ENCODE measurements at regions not wholly inside any gene's neighbourhood (a gene's known extent, or its start where the extent isn't known, plus 50 kb on each side); places are given as distances from the start of the nearest gene placed in this dataset.

DNA sequence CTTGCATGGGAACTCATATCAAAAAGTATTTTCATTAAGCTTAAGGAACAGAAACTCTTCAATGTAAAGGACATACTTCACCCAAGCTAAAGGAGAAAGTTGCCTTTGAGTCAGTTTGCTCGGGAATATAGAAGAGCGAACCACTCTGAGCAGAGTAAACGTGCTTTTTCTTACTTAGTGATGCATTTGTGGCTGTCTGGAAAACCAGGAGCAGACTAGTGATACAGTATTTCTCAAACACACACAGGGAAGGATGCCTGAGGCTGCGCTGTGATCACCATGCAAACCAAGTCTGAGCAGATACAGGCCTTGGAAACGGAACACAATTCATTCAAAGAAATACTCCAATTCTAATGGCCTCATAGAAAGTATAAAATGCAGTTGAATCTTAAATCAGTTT is 121.0 kb upstream of the CDIN1 start:
- no peak for DNase-seq (ENCODE audit: low read depth in 3 of 3)

DNA sequence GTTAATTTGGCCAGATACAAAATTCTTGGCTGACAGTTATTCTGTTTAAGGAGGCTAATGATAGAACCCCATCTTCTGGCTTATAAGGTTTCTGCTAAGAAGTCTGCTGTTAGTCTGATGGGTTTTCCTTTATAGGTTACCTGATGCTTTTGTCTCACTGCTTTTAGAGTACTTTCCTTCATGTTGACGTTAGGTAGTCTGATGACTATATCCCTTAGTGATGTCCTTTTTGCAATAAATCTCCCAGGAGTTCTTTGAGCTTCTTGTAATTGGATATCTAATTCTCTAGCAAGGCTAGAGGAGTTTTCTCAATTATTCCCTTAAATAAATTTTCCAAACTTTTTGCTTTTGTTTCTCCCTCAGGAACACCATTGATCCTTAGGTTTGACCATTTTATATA is 114.1 kb upstream of the CDIN1 start:
- DNase-seq (ENCODE audit: low read depth in 3 of 3): no peak

DNA sequence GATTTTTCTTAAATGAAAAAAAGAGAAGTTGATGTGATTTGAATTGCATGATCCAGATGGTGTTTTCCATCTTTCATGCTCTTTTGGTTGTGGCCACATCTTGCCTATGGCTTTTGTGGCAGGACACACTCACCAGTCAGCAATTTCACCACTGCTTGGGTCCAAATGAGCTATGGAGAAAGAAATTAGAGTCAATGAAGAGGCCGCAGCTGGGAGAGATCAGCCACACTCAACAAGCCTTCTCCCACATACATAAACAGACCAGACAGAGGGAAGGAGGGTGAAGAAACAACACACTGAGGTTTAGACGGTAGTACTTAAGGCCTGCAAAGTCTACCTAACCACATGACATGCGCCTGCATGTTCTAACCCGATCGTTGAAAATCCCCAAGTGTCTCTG is 110.7 kb upstream of the CDIN1 start:
- no peak for DNase-seq (ENCODE audit: low read depth in 3 of 3)

DNA sequence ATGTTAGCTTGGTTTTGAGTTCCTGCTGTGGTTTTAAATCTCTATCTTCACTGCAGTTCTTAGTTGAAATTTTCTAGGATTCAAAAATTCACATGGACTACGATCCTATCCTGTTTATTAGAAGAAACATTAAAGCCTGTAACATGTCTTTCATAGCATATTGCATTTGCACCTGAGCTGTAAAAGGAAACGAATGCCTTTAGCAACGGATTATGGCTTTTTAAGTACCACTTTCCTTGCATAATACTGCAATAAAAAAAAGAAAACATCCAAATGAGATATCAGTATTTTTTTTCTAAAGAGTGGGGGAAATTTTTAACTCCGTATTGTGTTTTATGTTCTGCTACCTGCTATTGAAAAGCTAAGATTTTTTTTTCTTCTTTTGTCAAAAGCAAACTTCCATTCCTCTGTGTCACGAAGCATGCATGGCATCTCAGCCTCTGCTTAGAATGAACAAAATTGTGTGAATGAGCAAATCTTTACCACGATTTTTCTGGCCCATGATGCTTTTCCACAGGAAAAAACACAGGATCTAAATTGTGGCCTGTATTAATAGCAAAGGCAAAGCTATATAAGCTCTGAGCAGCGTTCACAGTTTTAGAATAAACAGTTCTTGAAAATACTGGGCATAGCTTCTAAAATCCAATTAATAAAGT is 110.0 kb upstream of the CDIN1 start:
- no peak for DNase-seq (ENCODE audit: low read depth in 3 of 3)

DNA sequence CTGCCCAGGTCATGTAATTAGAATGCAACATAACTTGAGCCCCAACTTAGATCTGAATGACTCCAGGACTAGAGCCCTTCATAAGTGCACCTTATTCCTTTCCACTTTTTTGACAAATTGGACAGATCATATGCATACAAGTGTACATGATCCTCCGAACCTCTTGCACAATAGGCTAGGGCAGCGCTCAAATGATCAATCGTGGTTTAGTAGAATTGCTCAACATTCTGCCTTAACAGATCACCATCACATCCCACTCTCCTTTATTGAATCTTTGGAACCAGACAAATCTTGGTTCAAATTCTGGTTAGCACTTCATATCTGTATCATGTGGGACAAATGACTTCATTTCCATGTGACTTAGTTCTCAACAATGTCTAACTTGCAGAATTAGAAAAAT is 106.8 kb upstream of the CDIN1 start:
- DNase-seq (ENCODE audit: low read depth in 3 of 3): no peak

DNA sequence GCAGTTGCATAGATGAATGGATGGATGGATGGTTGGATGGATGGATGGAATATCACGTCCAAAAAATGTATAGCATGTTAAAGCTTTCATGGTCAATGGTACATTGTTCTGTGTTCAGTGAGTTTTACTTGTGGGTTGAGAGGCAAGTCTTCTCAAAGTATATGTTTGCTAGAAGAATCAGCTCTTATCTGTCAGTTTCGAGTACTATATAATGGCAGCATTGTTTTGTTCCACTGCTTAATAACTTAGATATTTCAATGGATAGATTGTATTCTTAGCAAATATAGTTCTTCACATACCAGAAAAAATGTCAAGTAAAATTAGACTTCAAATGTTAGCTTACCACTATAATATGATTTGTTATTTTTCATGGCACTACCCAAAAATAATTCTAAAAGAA is 100.9 kb upstream of the CDIN1 start:
- no peak for DNase-seq (ENCODE audit: low read depth in 3 of 3)

DNA sequence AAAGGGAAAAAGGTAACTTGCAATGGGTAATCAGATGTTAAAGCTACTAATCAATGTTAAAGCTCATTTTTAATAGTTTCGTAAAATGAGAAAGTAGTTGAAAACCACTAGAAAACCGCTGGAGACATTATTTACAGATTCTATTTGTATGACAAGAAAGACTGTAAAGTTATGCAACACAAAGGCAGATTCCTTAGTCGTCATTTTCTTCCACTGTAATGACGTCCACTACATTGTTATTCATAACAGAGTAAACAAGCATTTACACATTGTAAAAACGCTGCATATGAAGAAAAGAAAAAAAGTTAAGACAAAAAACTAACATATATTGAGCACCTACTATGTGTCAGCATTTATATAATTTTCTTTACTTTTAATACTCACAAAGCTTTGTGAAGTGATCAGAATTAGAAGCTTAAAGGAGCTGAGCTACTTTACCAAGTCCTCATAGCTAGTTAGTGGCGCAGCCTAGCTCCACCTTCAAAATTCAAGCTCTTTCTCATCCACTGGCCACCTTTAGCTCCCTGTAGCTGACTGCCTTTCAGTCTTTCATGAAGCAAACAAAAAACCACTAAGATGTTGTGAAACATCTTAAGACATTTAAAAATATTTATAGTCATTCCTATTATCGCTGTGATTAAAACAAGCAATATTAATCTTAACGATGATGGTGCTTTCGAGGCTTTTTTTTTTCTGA is 100.1 kb upstream of the CDIN1 start:
- no peak for DNase-seq (ENCODE audit: low read depth in 3 of 3)

DNA sequence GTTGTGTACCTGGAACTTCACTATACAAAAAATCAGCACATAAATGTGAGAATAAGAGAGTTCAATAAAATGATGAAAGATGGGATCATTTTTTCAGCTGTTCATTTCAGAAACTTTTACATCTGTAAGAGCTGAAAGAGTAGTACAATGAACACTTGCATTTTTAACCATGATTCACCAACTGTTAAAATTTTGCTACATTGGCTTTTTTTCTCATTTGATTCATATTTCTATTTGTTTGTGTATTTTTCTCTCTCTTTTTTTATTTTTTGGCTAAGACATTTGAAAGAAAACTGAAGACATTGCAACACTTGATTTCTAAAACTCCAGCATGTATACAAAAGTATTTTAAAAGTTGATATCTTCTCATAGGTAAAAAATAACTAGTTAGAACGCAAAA is 98.3 kb upstream of the CDIN1 start:
- DNase-seq (ENCODE audit: low read depth in 3 of 3): no peak

DNA sequence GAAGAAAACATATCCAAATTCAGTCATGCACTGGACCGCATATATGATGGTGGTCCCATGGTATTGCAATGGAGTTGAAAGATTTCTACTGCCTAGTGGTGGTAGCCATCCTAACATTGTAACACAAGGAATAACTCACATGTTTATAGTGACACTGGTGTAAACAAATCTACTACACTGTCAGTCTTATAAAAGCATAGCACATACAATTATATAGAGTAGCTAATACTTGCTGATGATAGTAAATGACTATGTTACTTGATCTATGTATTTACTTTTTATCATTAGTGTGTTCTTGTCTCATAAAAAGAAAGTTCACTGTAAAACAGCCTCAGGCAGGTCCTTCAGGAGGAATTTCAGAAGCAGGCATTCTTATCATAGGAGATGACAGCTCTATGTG is 96.0 kb upstream of the CDIN1 start:
- no peak for DNase-seq (ENCODE audit: low read depth in 3 of 3)

DNA sequence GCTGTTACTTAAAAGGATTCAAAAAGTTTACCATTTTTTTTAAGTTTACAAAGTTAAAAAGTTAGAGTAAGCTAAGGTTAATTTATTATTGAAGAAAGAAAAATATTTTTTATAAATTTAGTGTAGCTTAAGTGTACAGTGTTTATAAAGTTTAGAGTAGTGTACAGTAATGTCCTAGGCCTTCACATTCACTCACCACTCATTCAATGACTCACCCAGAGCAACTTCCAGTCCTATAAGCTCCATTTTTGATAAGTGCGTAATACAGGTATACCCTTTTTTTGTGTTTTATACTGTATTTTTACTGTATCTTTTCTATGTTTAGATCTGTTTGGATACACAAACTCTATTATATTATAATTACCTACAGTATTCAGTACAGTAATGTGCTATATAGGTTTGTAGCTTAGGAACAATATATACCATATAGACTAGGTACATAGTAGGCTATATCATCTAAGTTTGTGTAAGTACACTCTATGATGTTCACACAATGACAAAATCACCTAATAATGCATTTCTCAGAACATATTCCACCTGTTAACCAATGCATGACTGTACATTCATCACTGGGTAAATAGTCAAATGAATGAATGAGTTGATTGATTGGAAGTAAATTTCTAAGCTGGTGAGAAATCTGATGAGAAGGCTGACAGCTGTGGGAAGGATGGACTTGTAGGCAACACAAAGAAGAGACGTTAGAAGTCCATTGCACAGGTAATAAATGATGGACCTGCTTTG is 95.2 kb upstream of the CDIN1 start:
- DNase-seq (ENCODE audit: low read depth in 3 of 3): no peak

DNA sequence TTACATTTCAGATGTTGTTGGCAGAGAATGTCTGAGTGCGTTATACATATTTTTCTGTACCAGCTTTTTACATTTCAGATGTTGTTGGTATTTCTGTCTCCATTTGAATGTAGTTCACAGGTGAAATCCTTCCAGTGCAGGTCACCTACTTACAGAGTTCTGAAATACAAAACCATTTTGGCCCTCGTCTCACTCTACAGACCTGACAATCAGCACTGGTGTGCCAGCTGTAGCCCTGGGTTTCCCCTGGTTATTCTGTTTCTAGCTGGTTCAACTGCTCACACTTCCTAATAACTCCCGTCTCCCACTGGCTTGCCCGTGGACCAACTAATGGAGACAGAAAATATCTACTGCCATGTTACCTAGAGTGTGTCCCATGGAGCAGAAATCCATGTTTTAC is 87.5 kb upstream of the CDIN1 start:
- DNase-seq (ENCODE audit: low read depth in 3 of 3): no peak

DNA sequence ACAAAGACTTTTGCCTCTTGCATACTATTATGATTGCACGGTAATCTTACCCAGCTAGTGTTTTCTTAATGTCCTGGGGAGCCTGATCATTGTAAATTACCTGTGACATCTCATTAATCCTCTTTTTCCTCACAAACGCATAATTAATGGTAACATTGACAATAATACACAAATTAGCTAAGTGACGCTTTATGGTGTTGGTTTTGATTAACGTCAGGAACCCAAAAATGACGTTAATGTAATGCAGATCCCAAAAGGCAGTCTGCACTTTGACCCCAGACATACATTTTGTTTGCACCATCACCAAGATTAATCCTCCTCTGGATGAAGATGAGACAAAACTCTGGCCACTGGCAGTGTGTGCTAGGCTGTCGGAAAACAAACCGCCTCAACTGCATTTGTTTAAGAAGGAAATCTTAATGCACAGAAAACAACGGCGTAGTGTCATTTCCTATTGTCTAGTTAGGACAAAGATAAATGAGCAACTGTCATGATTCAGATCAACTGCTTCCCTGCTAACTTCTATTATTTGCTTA is 83.9 kb upstream of the CDIN1 start:
- DNase-seq (ENCODE audit: low read depth in 3 of 3): no peak

DNA sequence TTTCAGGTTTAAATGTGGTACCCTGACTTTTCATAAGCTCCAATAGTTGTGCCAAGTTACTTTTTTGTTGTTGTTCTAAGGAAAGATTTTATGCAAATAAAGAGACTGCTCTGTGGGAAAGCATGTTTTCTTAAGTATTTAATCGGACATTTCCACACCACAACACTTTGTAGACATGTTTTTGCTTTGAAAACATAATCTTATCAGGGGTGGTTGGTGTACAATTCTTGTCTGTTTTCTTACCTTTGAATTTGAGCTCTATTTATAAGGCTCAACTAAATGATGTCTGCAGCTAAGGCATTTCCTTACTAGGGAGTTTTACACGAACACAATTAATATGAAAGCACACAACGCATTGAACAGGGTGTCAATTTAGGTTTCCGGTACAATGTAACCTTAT is 81.5 kb upstream of the CDIN1 start:
- no peak for DNase-seq (ENCODE audit: low read depth in 3 of 3)

DNA sequence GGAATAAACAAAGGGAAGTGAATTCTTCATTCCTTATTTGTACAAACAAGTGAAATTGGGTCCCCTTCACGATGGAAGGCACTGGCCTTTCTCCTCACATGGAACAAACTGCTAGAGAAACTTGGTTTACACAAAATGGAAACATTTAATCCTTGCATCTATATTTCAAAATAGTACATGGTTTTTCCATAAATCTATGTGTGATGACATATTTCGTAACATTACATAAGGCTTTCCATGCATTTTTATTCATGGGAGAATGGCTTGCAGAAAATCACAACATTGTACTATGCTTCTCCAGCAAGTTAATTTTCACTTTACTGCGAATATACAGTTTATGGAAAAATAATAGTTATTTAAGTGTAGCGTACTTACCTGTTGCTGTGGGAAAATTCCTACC is 81.0 kb upstream of the CDIN1 start:
- no peak for DNase-seq (ENCODE audit: low read depth in 3 of 3)

DNA sequence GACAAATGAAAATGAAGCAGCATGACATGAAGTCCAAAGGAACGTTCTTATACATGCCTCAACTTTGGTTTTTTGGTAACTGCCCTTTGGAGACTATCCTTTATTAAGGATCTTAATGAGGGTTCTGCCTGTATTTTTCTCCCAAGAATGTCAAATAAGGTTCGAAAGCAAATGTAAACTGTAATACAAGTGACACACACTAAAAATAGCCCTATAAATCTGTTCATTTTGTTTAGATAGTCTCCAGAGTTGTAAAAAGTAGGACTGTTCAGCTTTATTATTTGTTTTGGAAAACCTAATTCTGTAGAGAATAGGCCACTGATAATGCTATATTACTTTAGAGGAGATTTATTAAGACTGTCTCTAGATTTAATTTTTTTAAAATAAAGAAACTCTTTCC is 80.5 kb upstream of the CDIN1 start:
- DNase-seq (ENCODE audit: low read depth in 3 of 3): no peak

DNA sequence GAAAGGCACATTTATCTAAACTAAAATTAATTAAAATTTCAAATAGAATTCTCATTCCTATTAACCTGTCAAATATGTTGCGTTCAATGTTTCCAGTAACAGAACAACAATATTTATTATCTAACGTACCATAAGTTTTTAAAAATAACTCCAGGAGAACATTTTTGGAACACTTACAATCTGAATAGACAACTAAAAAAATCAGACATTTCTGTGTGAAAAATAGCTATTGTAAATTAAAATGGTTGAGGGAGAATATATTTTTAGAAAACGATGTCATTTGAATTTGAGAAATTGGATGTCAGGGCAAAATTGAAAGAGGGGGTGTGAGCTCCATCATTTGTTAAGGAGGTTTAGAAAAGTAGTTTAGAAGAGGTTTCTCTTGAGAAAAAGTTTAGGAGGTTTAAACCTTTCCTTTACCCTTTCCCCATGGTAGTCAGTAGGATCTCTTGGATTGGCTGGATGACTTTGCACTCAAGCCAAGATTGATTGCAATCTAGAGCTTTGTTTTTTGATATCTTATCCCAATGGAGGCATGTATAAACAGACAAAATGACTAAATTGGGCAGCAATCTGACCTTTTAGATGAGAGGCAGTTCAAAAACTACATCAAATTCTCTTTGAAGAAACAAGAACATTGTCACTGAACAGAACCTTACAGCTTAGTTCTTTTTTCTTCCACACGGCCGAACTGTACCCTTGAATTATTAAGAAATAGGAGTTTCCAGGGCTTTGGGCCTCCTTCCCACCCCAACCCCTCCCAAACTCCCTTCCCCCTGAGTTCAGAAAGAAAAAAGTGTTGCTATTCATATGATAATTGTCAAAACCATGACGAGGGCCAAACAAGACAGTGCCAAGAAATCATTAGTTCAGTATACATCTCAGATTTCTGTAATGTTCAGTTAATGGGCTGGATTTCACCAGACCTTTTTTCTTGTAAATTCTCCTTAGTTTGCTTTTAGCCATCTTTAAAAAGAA is 79.7 kb upstream of the CDIN1 start:
- no peak for DNase-seq (ENCODE audit: low read depth in 3 of 3)

DNA sequence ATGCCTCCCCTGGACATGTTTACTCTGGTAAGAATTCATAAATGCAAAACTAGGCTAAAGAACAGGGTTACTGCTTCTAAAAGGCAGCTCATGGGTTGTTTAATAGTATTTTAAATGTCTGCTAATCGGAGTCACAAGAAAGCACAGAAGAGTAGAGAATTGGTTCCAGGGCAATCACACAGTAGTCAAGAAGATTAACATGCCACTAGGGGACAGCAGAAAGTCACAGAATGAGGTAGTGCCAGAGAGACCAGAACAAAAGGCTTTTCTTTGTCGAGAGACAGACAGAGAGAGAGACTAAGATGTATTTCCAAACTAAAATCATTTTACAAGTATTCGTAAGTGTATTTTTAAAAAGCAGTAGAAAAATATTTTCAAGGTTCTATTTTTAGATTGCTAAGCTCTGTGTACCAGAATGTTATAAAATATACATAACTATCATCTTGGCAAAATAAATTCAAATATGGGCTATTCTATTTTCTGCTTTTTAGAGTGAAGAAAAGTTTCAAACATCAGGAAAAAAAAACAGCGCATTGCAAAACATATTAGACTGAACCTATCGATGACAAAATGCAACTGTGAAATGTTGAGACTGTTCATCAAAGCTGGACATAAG is 78.3 kb upstream of the CDIN1 start:
- DNase-seq (ENCODE audit: low read depth in 3 of 3): no peak

DNA sequence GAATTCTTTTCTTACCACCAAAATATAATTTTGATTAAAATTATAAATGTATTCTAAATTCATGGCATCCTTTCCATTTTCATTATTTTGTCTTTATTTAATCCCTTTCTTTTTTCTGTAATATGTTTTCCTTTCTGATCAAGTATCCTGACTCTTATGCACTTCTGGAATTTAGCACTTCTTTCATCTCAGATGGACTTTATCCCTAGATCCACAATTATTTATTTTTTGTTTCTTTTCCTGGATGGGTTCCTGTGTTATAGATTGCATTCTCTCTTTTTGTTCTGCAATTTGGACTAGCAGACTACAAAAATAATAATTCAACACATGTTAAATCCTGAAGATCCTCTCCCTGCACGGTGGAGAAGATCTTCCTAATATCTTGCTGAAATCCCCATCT is 76.9 kb upstream of the CDIN1 start:
- no peak for DNase-seq (ENCODE audit: low read depth in 3 of 3)

DNA sequence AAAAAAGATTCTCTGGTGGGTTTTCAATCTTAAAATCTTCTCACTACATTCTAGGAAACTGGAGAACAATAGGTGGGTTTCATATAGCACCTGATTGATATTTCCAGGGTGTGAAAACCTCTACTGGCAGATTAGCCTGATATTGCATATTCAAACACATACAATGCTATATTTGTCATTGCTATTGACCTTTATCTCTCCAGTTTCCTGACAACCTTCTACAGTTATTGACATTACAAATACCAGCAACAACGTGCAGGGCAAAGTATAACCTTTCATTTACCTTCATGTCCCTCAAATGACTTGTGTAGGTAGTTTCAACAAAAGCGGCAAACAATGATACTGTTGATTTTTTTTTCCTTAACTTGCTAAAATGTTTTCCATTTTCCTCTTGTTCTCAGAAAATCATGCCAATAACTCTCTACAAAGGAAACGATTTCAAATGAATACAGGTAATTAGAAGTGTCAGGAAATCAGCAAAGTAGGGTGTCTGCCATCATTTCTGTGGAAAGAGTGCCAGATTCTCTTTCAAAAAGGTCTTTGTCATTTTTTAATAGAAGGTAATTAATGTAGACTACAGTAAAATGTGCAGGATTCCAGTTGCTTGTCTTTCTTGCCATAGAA is 72.6 kb upstream of the CDIN1 start:
- no peak for DNase-seq (ENCODE audit: low read depth in 3 of 3)

DNA sequence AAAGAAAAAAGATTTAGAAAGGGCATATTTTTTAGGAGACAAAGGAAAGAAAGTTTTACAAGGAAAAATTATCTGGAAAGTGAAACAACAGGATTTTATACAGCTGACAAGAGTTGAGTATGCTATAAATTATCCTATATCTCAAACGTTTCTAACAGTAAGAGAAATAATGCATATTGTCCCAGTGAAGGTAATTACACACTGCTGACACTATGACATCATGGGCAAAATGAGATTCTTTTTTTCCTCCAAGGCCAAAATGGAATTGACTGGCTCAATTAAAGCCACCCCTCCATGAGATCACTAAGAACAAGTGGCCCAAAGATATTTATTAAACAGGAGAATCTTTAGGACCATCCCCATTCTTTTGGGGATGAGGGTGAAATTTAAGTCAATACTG is 72.0 kb upstream of the CDIN1 start:
- no peak for DNase-seq (ENCODE audit: low read depth in 3 of 3)

DNA sequence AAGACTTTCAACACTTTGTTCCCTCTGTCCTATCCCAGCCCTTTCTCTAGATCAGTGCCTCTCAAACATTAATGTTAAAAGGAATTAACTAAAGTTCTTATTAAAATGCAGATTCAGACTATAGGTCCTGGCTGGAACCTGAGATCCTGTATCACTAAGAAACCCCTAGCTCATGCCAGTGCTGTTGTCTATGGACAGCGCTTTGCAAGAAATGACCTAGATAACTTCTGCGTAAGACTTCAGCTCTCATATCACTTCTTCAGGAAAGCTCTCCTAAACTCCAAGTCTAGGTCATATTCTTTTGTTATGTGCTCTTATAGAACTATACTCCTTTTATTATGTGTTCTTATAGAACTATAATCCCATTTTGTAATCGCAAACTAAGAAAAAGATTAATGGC is 67.8 kb upstream of the CDIN1 start:
- DNase-seq (ENCODE audit: low read depth in 3 of 3): no peak

Measured in stimulated activated CD4-positive, alpha-beta T cell treated with anti-CD3 and anti-CD28 coated beads, TNF-alpha, amount 100 ng/mL, for 48 hours (primary cell).